RCC 7860 (cell line): ENCODE measurements at regions not wholly inside any gene's neighbourhood (a gene's known extent, or its start where the extent isn't known, plus 50 kb on each side); places are given as distances from the start of the nearest gene placed in this dataset.
A peak's percentile ranks its signal among the peaks of the same experiment; 100 is the strongest.
"Not testable (repeated sequence)": the region's sequence is repeated elsewhere in the genome, so short reads cannot be mapped to it uniquely, and the experiment has no call there.

Experiments
- DNase-seq: peaks from one replicate; pipeline ENCODE4 v3.0.0-alpha.2; 2015; ENCODE audit warnings: low spot score
- FAIRE-seq: peaks from 2 replicates; lab custom pipeline; 2012; peaks lifted over from hg19 to GRCh38; lab: Jason Lieb, UNC

GRCh38 chr7:20839196-20839735 lies 52.6 kb upstream of the SP8 start:
- no peak for FAIRE-seq

GRCh38 chr7:20839987-20840386 lies 53.3 kb upstream of the SP8 start:
- no peak for DNase-seq
- peak; percentile 59 for FAIRE-seq

More at GRCh38 chr7:20839196-20839735, 52.6 kb upstream of the SP8 start:
- DNase-seq, result no peak

- DNase-seq (no peak), FAIRE-seq (no peak)
These were observed 60.1 kb upstream of the SP8 start for GRCh38 chr7:20846791-20847190.

GRCh38 chr7:20858951-20859350 lies 72.3 kb upstream of the SP8 start:
- DNase-seq (no peak), FAIRE-seq (no peak)

- no peak for FAIRE-seq
- no peak for DNase-seq
These were observed 74.8 kb upstream of the SP8 start for GRCh38 chr7:20861468-20861867.

- DNase-seq (no peak), FAIRE-seq (no peak)
These were observed 75.9 kb upstream of the SP8 start for GRCh38 chr7:20862554-20862953.

- DNase-seq, result no peak
- no peak for FAIRE-seq
These were observed 77.5 kb upstream of the SP8 start for GRCh38 chr7:20864221-20864620.

- DNase-seq, result no peak
- no peak for FAIRE-seq
These were observed 79.0 kb upstream of the SP8 start for GRCh38 chr7:20865684-20866083.

GRCh38 chr7:20870977-20871376 lies 84.3 kb upstream of the SP8 start:
- no peak for FAIRE-seq
- DNase-seq, result no peak

- no peak for DNase-seq
- FAIRE-seq, result no peak
These were observed 106.1 kb upstream of the SP8 start for GRCh38 chr7:20892776-20893175.

- peak; percentile 40 for FAIRE-seq
- DNase-seq, result no peak
These were observed 108.1 kb upstream of the SP8 start for GRCh38 chr7:20894806-20895205.

GRCh38 chr7:20895563-20895962 lies 108.9 kb upstream of the SP8 start:
- DNase-seq, result no peak
- FAIRE-seq, result no peak

- FAIRE-seq, result no peak
- no peak for DNase-seq
These were observed 110.3 kb upstream of the SP8 start for GRCh38 chr7:20896996-20897395.

GRCh38 chr7:20906801-20907453 lies 120.2 kb upstream of the SP8 start:
- DNase-seq (no peak), FAIRE-seq (no peak)

- no peak for FAIRE-seq
- no peak for DNase-seq
These were observed 124.4 kb upstream of the SP8 start for GRCh38 chr7:20911081-20911480.

- DNase-seq (no peak), FAIRE-seq (no peak)
These were observed 127.2 kb upstream of the SP8 start for GRCh38 chr7:20913853-20914252.

GRCh38 chr7:20916311-20916710 lies 129.6 kb upstream of the SP8 start:
- FAIRE-seq, result no peak
- DNase-seq, result no peak

GRCh38 chr7:20917603-20918002 lies 130.9 kb upstream of the SP8 start:
- DNase-seq (no peak), FAIRE-seq (no peak)

GRCh38 chr7:20918156-20918555 lies 131.5 kb upstream of the SP8 start:
- FAIRE-seq, result no peak

GRCh38 chr7:20927178-20927577 lies 140.5 kb upstream of the SP8 start:
- FAIRE-seq, DNase-seq: not testable (repeated sequence)

More at GRCh38 chr7:20918156-20918555, 131.5 kb upstream of the SP8 start:
- DNase-seq, result no peak

GRCh38 chr7:20927976-20928375 lies 141.3 kb upstream of the SP8 start:
- no peak for FAIRE-seq
- DNase-seq, result no peak

- no peak for FAIRE-seq
These were observed 142.5 kb upstream of the SP8 start for GRCh38 chr7:20929199-20929598.

GRCh38 chr7:20931739-20932138 lies 145.1 kb upstream of the SP8 start:
- FAIRE-seq, result no peak
- no peak for DNase-seq

More at GRCh38 chr7:20929199-20929598, 142.5 kb upstream of the SP8 start:
- no peak for DNase-seq
